Cardiac septum (tissue), 1 donor: ENCODE measurements at regions not wholly inside any gene's neighbourhood (a gene's known extent, or its start where the extent isn't known, plus 50 kb on each side); places are given as distances from the start of the nearest gene placed in this dataset.

ENCODE experiments used
- DNase-seq: peaks from one replicate; pipeline ENCODE4 v3.0.0-alpha.2; 2020; ENCODE audit warnings: low spot score
- intact Hi-C: fragments of 100-400 bp; cut with DNase I; formaldehyde crosslinking; loops from one replicate; pipeline ENCODE4 v1.14.0; 2022
- donor health status: DM: no; HTN: no; CAD: no.

DNA sequence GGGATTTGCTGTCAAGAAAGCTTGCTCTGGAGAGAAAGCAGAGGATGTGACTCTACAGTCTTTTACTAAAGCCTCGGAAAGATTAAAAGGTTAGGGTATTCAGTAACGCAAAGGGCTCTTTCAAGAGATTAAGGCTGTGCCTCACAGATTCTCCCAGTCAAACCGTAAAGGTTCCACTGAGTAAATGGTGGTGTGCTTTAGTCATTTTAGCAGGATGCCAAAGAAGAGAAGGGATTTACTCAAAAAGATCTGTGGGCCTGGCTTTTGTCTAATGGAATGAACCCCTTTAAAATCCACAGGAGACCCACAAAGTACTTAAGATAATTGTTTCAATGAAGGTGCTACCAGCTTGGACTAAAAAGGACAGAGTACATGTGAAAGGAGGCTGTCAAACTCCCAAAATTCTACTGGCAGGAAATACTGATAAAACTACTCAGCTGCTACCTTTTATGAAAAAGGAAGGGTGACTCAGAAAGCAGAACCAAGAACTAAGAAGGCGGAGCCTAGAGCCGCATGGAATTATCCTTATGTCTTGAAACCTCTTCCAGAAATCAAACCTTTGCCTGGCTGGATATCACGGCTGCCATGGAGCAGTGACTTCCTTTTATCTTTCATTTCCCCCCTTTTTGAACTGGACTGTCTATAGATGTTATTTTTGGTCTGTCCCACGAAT, 670.2 kb upstream of the ZEB2 start:
- intact Hi-C loops: no loop called here
- no peak for DNase-seq

DNA sequence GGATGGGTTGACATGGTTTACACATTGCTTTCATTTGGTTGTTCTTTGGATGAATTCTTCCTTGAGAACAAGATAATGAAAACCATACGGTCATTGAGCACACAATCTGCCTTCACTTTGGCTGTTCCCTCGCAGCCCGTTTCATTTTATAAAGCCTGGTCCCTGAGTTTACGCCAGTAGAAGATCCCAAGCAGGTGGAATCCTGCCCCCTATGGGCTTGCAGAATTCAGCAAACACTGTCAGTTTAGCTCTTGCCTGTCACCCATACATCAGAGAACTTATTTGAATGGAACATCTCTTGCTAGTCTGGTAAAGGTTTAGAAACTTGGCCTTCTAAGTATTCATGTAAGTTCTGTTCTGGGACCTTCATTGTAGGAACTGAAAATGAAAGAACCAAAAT, 666.4 kb upstream of the ZEB2 start:
- DNase-seq: no peak

GRCh38 chr2:145185696-145186095, 665.8 kb upstream of the ZEB2 start:
- intact Hi-C loops: loop anchor here (10.0 kb wide), 1 partner anchor 671 kb away; no protein-coding TSS in a partner anchor
- no peak for DNase-seq

More for the DNA sequence above, 666.4 kb upstream of the ZEB2 start:
- intact Hi-C loops: loop anchor here (10.0 kb wide), 1 partner anchor 672 kb away; no protein-coding TSS in a partner anchor

DNA sequence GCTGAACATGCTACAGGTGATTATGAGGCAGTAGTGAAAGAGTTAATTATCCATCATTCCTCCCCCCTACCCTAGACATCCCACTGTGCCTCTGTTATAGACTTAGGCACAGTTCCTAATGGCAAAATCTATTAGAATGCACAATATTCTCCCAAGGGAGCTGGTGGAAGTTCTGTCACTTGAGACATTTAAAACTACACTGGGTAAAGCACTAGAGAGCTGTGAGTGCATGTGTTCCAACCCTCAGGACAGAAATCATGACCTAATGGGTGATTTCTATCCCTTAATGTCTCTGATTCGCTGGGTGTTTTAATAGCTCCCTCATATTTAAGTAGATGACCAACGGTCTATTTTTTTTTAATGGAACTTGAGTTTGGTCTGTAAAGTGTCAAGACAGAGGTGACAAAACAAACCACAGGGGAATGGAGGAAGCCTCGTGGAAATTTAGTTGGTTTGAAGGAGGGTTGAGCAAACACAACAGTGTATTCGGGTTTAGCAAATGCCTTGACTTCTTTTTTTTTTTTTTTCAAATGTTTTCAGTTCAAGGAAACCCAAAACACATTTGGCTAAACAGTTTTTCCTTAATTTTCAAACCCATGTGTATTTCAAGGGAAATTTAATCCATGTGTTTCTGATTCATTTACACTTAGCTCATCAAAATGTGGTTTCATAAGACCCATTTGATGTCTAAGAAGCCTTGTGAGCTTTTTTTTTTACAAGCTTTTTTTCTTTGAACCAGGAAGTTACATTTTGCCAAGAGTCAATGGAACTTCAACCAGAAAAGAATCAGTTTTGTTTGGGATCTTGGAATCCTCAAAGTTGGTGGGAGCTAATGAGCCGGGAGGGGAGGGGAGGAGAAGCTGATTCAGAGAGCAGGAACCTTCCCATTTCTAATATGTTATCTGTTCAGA, 665.1 kb upstream of the ZEB2 start:
- DNase-seq: no peak

GRCh38 chr2:145169285-145169684, 649.4 kb upstream of the ZEB2 start:
- DNase-seq: no peak
- intact Hi-C loops: loop anchor here (10.0 kb wide), 1 partner anchor 164 kb away; no protein-coding TSS in a partner anchor

More for the DNA sequence above, 665.1 kb upstream of the ZEB2 start:
- intact Hi-C loops: loop anchor here (10.0 kb wide), 1 partner anchor 670 kb away; no protein-coding TSS in a partner anchor

DNA sequence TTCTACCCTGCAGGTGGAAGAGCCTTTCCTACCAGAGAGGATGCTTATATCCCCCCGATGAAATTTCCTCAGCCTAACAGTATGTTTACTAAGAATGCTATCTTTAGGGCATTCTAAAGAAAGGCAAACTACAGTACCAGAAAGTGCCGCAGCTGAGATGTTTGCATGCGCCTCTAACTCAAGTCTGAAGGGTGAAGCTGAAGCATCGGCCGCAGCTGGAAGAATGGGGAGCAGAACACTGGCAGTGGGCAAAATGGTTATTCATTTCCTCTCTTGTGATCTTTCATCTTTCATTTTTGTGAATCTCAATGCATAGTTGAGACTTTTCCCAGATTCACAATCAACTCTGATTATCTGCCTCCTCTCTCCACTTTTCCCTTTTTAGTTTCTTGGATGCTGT, 648.2 kb upstream of the ZEB2 start:
- DNase-seq: no peak
- intact Hi-C loops: loop anchor here (10.0 kb wide), 1 partner anchor 163 kb away; no protein-coding TSS in a partner anchor

DNA sequence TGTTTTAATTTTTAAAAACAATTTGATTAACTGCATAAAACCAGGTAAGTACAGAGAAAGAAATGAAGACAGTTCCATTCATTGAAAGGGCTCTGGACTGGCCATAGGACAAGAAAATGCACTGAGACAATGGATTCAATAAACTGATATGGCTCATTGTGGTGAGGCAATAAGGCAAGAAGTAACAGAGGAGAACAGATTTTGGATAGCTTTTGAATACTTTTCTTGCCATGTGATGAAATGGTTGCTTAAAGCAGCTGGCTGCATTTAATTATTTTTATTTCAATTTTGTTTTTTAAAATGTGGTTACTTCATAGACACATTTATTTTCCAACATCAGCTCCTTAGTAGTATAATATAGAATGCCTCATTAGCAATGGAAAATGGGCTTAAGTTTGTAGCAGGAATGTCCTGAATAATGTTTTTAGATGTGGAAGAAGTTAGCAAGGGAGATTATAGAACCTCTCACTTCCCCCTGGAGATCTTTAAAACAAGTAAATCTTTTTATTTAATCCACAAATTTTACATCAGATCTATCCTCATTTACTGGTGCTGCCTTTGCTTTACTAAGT, 646.9 kb upstream of the ZEB2 start:
- DNase-seq: no peak
- intact Hi-C loops: loop anchor here (10.0 kb wide), 1 partner anchor 162 kb away; no protein-coding TSS in a partner anchor

DNA sequence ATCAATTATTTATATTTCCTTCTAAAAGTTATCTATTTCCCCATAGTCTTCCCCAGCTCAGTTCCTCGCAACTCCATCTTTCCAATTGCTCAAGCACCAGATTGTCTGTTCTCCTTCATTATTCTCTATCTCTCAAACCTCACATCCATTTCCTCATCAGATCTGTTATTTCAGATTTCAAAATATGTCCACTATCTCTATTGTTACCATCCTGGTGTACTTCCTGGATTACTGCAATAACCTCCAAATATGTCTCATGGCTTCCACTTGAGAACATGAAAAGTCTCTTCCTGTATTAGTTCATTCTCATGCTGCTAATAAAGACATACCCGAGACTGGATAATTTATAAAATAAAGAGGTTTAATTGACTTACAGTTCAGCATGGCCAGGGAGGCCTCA, 641.7 kb upstream of the ZEB2 start:
- no peak for DNase-seq
- intact Hi-C loops: loop anchor here (10.0 kb wide), 1 partner anchor 157 kb away; no protein-coding TSS in a partner anchor

DNA sequence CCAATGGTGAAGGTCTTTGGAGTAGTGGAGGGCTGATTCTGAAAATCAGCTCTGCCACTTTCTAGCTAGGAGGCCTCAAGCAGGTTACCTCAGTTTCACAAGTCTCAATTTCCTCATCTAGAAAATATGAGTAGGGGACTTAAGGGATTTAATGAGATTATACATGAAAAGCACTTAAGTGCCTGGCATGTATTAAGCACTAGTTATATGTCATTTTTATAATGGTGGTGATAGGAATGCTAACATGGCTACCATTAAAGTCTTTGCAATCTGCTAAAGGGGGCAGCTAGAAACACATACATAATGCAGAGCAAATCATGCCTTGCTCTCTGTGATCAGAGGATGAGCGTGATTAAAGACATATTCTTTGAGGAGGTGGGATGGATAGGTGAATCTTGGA, 640.9 kb upstream of the ZEB2 start:
- intact Hi-C loops: loop anchor here (10.0 kb wide), 1 partner anchor 156 kb away; no protein-coding TSS in a partner anchor
- DNase-seq: no peak

- no peak for DNase-seq
- intact Hi-C loops: loop anchor here (10.0 kb wide), 1 partner anchor 155 kb away; no protein-coding TSS in a partner anchor
These were observed 639.8 kb upstream of the ZEB2 start for GRCh38 chr2:145159676-145160075.

DNA sequence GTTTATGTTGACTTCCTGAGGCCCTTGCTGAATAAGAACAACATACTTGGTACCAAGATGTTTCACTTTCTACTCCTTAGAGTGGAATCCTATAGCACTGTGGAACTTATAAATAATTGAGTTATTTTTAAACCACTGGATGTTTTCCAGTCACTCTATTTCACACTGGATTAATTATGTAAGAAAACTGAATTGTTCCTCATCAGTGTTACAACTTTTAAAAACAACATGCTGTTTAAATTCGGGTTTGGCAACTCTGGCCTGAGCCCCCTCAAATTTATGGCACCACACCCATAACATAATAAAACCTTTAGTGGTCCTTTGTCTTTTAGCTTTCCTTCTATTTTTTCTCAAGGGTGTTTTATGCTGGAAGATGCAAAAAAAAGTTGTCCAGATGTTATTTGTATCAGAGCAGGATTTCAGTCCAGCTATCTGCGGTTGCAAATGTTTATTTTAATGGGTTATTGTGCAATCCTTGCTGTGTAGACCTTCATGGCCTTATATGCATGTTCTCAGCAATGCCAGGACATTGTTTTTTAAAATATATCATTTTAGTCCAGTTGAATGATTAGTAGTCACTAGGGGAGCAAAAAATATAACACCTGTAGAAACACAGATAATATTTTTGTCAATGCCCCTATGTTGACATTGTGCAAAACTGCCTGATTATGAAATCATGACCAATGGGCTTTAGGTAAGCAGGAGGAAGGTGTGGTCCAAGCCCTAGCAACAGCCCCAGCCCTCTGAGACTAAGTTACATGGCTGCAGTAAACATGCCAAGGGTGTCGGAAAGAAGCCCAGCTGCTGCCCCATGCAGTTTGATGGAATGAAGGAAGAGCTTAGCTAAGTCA, 638.0 kb upstream of the ZEB2 start:
- DNase-seq: no peak
- intact Hi-C loops: no loop called here

DNA sequence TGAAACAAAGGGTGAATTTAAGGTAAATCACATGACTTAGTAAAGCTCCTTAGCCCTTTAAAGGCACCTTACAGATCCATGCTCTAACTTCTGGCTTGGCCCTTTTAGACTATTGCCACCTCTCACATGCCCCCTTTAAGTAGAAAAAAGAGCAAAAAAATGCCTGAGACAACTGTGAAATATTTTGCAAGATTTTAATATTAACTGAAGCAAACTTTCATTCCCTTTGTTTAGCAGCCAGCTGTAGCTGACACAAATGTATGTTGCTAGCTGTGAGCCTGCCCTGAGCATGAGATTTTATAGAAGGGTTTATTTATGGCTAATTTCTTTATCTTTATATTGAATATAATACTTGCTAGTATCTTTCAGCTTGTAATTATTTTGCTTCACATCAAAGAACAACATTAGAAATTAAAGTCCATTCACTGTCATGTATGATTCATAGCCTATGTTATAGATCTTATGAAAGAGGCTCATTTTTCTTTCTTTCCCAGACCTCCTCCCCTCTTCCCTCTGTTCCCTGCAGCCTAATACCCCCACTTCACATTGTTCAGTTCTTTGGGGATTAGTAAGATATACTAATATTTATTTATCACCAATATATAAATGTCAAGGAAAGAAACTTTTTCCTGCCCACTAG, 637.2 kb upstream of the ZEB2 start:
- intact Hi-C loops: no loop called here
- DNase-seq: no peak

GRCh38 chr2:145156199-145156598, 636.3 kb upstream of the ZEB2 start:
- intact Hi-C loops: no loop called here
- no peak for DNase-seq

DNA sequence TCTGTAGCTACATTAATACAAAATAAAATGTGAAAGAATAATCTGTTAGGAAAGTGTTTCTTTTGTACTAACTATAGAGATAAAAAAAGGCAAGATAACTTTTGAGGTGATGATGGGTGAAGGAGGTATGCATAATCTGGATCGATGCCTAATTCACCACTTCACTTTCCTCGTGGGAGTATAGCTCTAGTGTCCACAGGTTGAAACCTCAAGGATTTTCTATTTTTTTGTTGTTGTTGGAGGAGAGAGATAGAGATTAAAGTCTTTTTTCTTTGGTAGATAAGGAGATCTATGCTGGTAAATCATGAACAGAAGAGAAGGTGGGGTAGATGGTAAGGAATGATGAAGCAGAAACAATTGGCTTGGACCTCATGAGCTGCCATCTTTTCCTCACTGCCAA, 635.3 kb upstream of the ZEB2 start:
- intact Hi-C loops: no loop called here

GRCh38 chr2:145154731-145155130, 634.8 kb upstream of the ZEB2 start:
- DNase-seq: no peak
- intact Hi-C loops: no loop called here

More for the DNA sequence above, 635.3 kb upstream of the ZEB2 start:
- no peak for DNase-seq

DNA sequence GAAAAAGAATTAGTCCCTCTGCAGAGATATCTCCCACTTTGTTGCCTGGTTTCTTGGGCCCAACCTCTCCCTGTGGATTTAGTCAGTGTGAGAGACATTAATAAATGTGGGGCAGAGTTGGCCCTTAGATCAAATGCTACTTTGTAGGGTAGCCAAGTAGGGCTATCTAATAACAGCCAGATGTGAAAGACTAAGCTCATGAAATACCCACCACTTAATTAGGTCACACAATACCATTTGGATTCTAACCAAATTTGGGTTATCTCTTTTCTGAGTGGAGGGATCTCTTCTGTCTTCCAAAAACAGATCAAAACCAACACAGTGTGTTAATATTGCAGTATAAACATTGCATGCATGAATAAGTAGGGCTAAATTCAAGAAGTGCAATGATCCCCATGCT, 626.8 kb upstream of the ZEB2 start:
- intact Hi-C loops: no loop called here
- no peak for DNase-seq

DNA sequence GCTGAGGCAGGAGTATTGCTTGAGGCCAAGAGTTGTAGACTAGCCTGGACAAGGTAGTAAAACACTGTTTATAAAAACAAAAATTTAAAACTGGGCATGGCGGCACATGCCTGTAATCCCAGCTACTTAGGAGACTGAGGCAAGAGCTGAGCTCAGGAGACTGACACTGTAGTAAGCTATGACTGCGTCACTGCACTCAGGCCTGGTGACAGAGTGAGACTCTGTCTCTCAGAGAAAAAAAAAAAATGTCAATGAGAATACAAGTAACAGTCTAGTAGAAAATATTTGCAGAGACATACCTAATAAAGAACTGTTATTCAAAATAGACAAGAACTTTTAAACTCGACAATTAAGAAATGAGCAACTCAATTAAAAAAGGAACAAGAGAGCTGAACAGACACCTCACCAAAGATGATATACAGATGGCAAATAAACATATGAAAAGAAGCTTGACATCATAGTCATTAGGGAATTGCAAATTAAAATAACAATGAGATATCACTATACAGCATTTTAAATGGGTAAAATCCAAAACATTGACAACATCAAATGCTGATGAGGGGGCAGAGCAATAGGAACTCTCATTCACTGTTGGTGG, 624.3 kb upstream of the ZEB2 start:
- intact Hi-C loops: no loop called here
- DNase-seq: no peak

DNA sequence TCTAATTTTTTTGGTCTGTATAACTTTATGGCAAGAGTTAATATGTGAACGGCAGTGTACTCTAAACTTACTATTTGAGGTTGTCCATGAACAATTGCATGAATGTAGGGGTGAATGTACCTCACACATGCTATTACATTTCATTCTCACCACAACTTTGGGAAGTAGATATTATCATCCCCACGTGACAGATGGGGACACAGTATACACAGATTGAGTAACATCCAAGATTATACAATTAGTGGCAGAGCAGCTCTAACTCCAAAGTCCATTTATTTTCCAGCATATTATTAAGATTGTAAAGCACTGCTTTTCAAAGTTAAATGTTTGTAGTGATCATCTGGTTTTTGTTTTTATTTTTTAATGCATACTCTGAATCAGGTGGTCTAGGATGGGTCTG, 622.1 kb upstream of the ZEB2 start:
- intact Hi-C loops: no loop called here
- DNase-seq: no peak
